GM18505 (cell line): ENCODE measurements at regions not wholly inside any gene's neighbourhood (a gene's known extent, or its start where the extent isn't known, plus 50 kb on each side); places are given as distances from the start of the nearest gene placed in this dataset.

Experiments used
- ATAC-seq: cut with Tn5 transposase; IDR thresholded peaks from one replicate; pipeline ENCODE4 v1.9.1; 2021; ENCODE audit not compliant: unreplicated experiment
- POLR2A ChIP-seq: IDR thresholded peaks from 4 replicates; pipeline ENCODE4 v1.6.1; 2011; ENCODE audit warnings: borderline replicate concordance; ENCODE audit not compliant: insufficient read depth, insufficient read length; ENCODE audit errors: extremely low read depth

- TF ChIP-seq POLR2A: no peak
- ATAC-seq: no peak
These were observed 109.9 kb downstream of the RPS24 start for GRCh38 chr10:78143576-78143975.

- no peak for TF ChIP-seq POLR2A
- no peak for ATAC-seq
These were observed 112.5 kb downstream of the RPS24 start for GRCh38 chr10:78146200-78146599.

GRCh38 chr10:78147202-78147601, 113.5 kb downstream of the RPS24 start:
- no peak for TF ChIP-seq POLR2A
- ATAC-seq: no peak

GRCh38 chr10:78148216-78148960, 114.7 kb downstream of the RPS24 start:
- ATAC-seq: no peak
- no peak for TF ChIP-seq POLR2A

- TF ChIP-seq POLR2A: no peak
- no peak for ATAC-seq
These were observed 115.4 kb downstream of the RPS24 start for GRCh38 chr10:78148961-78149612.

GRCh38 chr10:78150756-78151155, 117.1 kb downstream of the RPS24 start:
- no peak for ATAC-seq
- TF ChIP-seq POLR2A: no peak

- no peak for TF ChIP-seq POLR2A
- ATAC-seq: no peak
These were observed 122.1 kb downstream of the RPS24 start for GRCh38 chr10:78155722-78156121.

- no peak for ATAC-seq
- no peak for TF ChIP-seq POLR2A
These were observed 126.9 kb downstream of the RPS24 start for GRCh38 chr10:78160591-78160990.

GRCh38 chr10:78162853-78163252, 129.2 kb downstream of the RPS24 start:
- ATAC-seq: no peak
- no peak for TF ChIP-seq POLR2A

GRCh38 chr10:78164702-78165101, 131.0 kb downstream of the RPS24 start:
- no peak for TF ChIP-seq POLR2A

GRCh38 chr10:78165172-78165571, 131.5 kb downstream of the RPS24 start:
- TF ChIP-seq POLR2A: no peak
- ATAC-seq: no peak

More at GRCh38 chr10:78164702-78165101, 131.0 kb downstream of the RPS24 start:
- no peak for ATAC-seq

GRCh38 chr10:78165617-78166016, 132.0 kb downstream of the RPS24 start:
- no peak for ATAC-seq
- TF ChIP-seq POLR2A: no peak

GRCh38 chr10:78166261-78166660, 132.6 kb downstream of the RPS24 start:
- no peak for TF ChIP-seq POLR2A

GRCh38 chr10:78169214-78169613, 135.6 kb downstream of the RPS24 start:
- no peak for ATAC-seq
- TF ChIP-seq POLR2A: no peak

More at GRCh38 chr10:78166261-78166660, 132.6 kb downstream of the RPS24 start:
- ATAC-seq: no peak
